Ishikawa (cell line): ENCODE measurements at regions not wholly inside any gene's neighbourhood (a gene's known extent, or its start where the extent isn't known, plus 50 kb on each side); places are given as distances from the start of the nearest gene placed in this dataset.

Experiments used
- CEBPB ChIP-seq: IDR thresholded peaks from 2 replicates; pipeline ENCODE4 v1.6.1; 2012
- CREB1 ChIP-seq: IDR thresholded peaks from 2 replicates; pipeline ENCODE4 v1.6.1; 2012; ENCODE audit warnings: low read depth
- EP300 ChIP-seq: IDR thresholded peaks from 2 replicates; pipeline ENCODE4 v1.6.1; 2012; ENCODE audit warnings: borderline replicate concordance
- FOXM1 ChIP-seq: IDR thresholded peaks from 2 replicates; pipeline ENCODE4 v1.6.1; 2012; ENCODE audit warnings: low read depth, borderline replicate concordance
- NFIC ChIP-seq: IDR thresholded peaks from 2 replicates; pipeline ENCODE4 v1.6.1; 2012
- TAF1 ChIP-seq: IDR thresholded peaks from 2 replicates; pipeline ENCODE4 v1.6.1; 2012; ENCODE audit warnings: low read depth, mild to moderate bottlenecking
- TEAD4 ChIP-seq: IDR thresholded peaks from 2 replicates; pipeline ENCODE4 v1.6.1; 2012
- ZBTB7A ChIP-seq: IDR thresholded peaks from 2 replicates; pipeline ENCODE4 v1.6.1; 2012; ENCODE audit warnings: low read depth
- TF ChIP-seq, protein P1 (sequence below): IDR thresholded peaks from 2 replicates; pipeline ENCODE4 v1.6.1; 2012
- TF ChIP-seq, protein P2 (sequence below): IDR thresholded peaks from 2 replicates; pipeline ENCODE4 v1.6.1; 2012; ENCODE audit warnings: low read depth, mild to moderate bottlenecking
- TF ChIP-seq, protein P3 (sequence below): IDR thresholded peaks from 2 replicates; pipeline ENCODE4 v1.6.1; 2012

DNA sequence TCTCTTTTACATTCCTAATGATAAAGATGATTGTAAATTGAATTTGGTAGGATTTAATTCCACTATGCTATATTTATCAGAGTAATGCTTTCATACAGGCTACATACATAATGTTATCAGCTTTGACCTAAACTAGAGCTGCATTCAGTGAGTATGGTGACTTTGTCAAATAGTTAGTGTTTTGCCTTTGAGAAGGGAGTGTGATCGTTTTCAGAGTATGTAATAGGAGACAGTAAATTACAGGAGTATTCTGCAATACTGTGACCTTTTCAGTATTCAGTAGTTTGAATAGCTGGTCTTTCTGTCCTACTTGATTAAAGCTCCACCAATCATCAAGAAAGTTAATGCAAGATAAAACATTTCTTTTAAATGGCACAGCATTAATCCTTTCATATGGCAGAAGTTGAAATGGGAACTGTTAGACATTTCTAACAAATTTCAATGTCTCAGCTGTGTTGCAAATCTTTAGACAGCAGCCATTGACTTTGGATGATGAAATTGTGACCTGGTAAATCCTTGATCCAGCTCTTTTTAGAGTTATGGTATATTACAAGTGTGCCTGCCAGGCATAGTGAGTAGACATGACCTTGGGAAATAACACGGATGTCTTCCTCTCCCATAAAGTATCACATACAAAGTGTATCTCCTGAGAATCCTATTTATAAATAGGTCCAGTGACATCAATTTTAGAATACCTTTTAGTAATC, 455.3 kb downstream of the KCTD8 start:
- TF ChIP-seq TAF1: no peak
- TF ChIP-seq, protein P1, sequence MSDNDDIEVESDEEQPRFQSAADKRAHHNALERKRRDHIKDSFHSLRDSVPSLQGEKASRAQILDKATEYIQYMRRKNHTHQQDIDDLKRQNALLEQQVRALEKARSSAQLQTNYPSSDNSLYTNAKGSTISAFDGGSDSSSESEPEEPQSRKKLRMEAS: no peak
- TF ChIP-seq NFIC: no peak
- TF ChIP-seq, protein P2, sequence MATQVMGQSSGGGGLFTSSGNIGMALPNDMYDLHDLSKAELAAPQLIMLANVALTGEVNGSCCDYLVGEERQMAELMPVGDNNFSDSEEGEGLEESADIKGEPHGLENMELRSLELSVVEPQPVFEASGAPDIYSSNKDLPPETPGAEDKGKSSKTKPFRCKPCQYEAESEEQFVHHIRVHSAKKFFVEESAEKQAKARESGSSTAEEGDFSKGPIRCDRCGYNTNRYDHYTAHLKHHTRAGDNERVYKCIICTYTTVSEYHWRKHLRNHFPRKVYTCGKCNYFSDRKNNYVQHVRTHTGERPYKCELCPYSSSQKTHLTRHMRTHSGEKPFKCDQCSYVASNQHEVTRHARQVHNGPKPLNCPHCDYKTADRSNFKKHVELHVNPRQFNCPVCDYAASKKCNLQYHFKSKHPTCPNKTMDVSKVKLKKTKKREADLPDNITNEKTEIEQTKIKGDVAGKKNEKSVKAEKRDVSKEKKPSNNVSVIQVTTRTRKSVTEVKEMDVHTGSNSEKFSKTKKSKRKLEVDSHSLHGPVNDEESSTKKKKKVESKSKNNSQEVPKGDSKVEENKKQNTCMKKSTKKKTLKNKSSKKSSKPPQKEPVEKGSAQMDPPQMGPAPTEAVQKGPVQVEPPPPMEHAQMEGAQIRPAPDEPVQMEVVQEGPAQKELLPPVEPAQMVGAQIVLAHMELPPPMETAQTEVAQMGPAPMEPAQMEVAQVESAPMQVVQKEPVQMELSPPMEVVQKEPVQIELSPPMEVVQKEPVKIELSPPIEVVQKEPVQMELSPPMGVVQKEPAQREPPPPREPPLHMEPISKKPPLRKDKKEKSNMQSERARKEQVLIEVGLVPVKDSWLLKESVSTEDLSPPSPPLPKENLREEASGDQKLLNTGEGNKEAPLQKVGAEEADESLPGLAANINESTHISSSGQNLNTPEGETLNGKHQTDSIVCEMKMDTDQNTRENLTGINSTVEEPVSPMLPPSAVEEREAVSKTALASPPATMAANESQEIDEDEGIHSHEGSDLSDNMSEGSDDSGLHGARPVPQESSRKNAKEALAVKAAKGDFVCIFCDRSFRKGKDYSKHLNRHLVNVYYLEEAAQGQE: no peak
- no peak for TF ChIP-seq ZBTB7A
- no peak for TF ChIP-seq CEBPB
- TF ChIP-seq TEAD4: no peak
- no peak for TF ChIP-seq CREB1
- no peak for TF ChIP-seq FOXM1
- TF ChIP-seq, protein P3, sequence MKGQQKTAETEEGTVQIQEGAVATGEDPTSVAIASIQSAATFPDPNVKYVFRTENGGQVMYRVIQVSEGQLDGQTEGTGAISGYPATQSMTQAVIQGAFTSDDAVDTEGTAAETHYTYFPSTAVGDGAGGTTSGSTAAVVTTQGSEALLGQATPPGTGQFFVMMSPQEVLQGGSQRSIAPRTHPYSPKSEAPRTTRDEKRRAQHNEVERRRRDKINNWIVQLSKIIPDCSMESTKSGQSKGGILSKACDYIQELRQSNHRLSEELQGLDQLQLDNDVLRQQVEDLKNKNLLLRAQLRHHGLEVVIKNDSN: no peak
- TF ChIP-seq EP300: no peak
